Sigmoid colon (tissue), 4 donors: ENCODE measurements at regions not wholly inside any gene's neighbourhood (a gene's known extent, or its start where the extent isn't known, plus 50 kb on each side); places are given as distances from the start of the nearest gene placed in this dataset.

Experiments
- EP300 ChIP-seq, 4 donors: sonication (generic); formaldehyde crosslinking; IDR thresholded peaks; one replicate each; pipeline ENCODE4 v1.6.1; 2017; ENCODE audit warnings: antibody characterized with exemption in 4 of 4
- TF ChIP-seq, protein P1 (sequence below), 4 experiments: fragments of 450-650 bp in 3 of 4; fragments of 200-600 bp in 1 of 4; IDR thresholded peaks; one replicate each; pipeline ENCODE4 v1.5.1; 2016 to 2019; ENCODE audit warnings: antibody characterized with exemption in 4 of 4, mild to moderate bottlenecking in 3 of 4, moderate library complexity in 2 of 4

DNA sequence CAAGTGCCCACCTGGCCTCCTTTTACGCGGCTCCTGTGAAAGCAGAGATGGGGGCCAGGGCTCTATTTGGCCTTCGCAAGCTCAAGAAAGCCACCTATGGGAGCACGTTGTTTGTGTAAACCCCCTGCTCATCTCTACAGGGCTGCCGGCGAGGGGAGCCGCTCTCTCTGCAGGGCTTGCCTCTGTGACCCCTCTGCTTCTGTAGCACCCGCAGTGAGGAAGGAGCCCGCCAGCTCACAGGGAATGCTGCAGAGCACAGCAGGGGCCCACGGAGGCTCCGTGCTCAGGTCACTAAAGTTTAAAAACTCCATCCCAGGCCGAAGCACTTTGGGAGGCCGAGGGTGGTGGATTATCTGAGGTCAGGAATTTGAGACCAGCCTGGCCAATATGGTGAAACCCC is 376.8 kb downstream of the IRX2 start:
- TF ChIP-seq, protein P1, sequence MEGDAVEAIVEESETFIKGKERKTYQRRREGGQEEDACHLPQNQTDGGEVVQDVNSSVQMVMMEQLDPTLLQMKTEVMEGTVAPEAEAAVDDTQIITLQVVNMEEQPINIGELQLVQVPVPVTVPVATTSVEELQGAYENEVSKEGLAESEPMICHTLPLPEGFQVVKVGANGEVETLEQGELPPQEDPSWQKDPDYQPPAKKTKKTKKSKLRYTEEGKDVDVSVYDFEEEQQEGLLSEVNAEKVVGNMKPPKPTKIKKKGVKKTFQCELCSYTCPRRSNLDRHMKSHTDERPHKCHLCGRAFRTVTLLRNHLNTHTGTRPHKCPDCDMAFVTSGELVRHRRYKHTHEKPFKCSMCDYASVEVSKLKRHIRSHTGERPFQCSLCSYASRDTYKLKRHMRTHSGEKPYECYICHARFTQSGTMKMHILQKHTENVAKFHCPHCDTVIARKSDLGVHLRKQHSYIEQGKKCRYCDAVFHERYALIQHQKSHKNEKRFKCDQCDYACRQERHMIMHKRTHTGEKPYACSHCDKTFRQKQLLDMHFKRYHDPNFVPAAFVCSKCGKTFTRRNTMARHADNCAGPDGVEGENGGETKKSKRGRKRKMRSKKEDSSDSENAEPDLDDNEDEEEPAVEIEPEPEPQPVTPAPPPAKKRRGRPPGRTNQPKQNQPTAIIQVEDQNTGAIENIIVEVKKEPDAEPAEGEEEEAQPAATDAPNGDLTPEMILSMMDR (IDR thresholded peaks at IDR 0.05) = no peak
- no peak for TF ChIP-seq EP300 (IDR thresholded peaks at IDR 0.05)
